ENCODE measurements at regions not wholly inside any gene's neighbourhood (a gene's known extent, or its start where the extent isn't known, plus 50 kb on each side); places are given as distances from the start of the nearest gene placed in this dataset.

GRCh38 chr16:66304961-66305360 is 61.5 kb upstream of the CDH5 start:
- TF ChIP-seq FOXM1 (IDR thresholded peaks at IDR 0.05; ENCODE audit: borderline replicate concordance, low read depth): no peak
- no peak for TF ChIP-seq NFIC (IDR thresholded peaks at IDR 0.05)
- no peak for TF ChIP-seq TCF12 (IDR thresholded peaks at IDR 0.05; ENCODE audit: low read depth)

GRCh38 chr16:66304151-66304550 is 62.3 kb upstream of the CDH5 start:
- no peak for TF ChIP-seq TAF1 (IDR thresholded peaks at IDR 0.05; ENCODE audit: low read depth)
- no peak for TF ChIP-seq EGR1 (IDR thresholded peaks at IDR 0.05)
- TF ChIP-seq MAX (IDR thresholded peaks at IDR 0.05): no peak
- TF ChIP-seq TCF12 (IDR thresholded peaks at IDR 0.05; ENCODE audit: low read depth): no peak
- TF ChIP-seq RAD21 (IDR thresholded peaks at IDR 0.05; ENCODE audit: low read depth): no peak
- no peak for TF ChIP-seq REST (IDR thresholded peaks at IDR 0.05; ENCODE audit: low read depth)
- TF ChIP-seq NFIC (IDR thresholded peaks at IDR 0.05): no peak
- no peak for TF ChIP-seq TEAD4 (IDR thresholded peaks at IDR 0.05)
- no peak for TF ChIP-seq YY1 (IDR thresholded peaks at IDR 0.05; ENCODE audit: low read depth)
- no peak for TF ChIP-seq CEBPB (IDR thresholded peaks at IDR 0.05)
- TF ChIP-seq EP300 (IDR thresholded peaks at IDR 0.05; ENCODE audit: borderline replicate concordance): no peak
- no peak for TF ChIP-seq ZBTB7A (IDR thresholded peaks at IDR 0.05; ENCODE audit: low read depth)

- TF ChIP-seq NFIC (IDR thresholded peaks at IDR 0.05): no peak
- TF ChIP-seq ZBTB7A (IDR thresholded peaks at IDR 0.05; ENCODE audit: low read depth): no peak
- TF ChIP-seq USF1 (IDR thresholded peaks at IDR 0.05): no peak
- no peak for TF ChIP-seq CEBPB (IDR thresholded peaks at IDR 0.05)
- TF ChIP-seq EGR1 (IDR thresholded peaks at IDR 0.05): no peak
- TF ChIP-seq TEAD4 (IDR thresholded peaks at IDR 0.05): no peak
- no peak for TF ChIP-seq MAX (IDR thresholded peaks at IDR 0.05)
- no peak for TF ChIP-seq REST (IDR thresholded peaks at IDR 0.05; ENCODE audit: low read depth)
- no peak for TF ChIP-seq RAD21 (IDR thresholded peaks at IDR 0.05; ENCODE audit: low read depth)
- TF ChIP-seq TAF1 (IDR thresholded peaks at IDR 0.05; ENCODE audit: low read depth): no peak
- TF ChIP-seq FOXM1 (IDR thresholded peaks at IDR 0.05; ENCODE audit: borderline replicate concordance, low read depth): no peak
- TF ChIP-seq CREB1 (IDR thresholded peaks at IDR 0.05; ENCODE audit: low read depth): no peak
- TF ChIP-seq EP300 (IDR thresholded peaks at IDR 0.05; ENCODE audit: borderline replicate concordance): no peak
- no peak for TF ChIP-seq YY1 (IDR thresholded peaks at IDR 0.05; ENCODE audit: low read depth)
- no peak for TF ChIP-seq TCF12 (IDR thresholded peaks at IDR 0.05; ENCODE audit: low read depth)
Measured at GRCh38 chr16:66300501-66300900, 66.0 kb upstream of the CDH5 start.

GRCh38 chr16:66300037-66300436 is 66.5 kb upstream of the CDH5 start:
- no peak for TF ChIP-seq FOXM1 (IDR thresholded peaks at IDR 0.05; ENCODE audit: borderline replicate concordance, low read depth)
- no peak for TF ChIP-seq CEBPB (IDR thresholded peaks at IDR 0.05)
- no peak for TF ChIP-seq MAX (IDR thresholded peaks at IDR 0.05)
- TF ChIP-seq EP300 (IDR thresholded peaks at IDR 0.05; ENCODE audit: borderline replicate concordance): no peak
- TF ChIP-seq USF1 (IDR thresholded peaks at IDR 0.05): no peak
- TF ChIP-seq EGR1 (IDR thresholded peaks at IDR 0.05): no peak
- no peak for TF ChIP-seq ZBTB7A (IDR thresholded peaks at IDR 0.05; ENCODE audit: low read depth)
- TF ChIP-seq TEAD4 (IDR thresholded peaks at IDR 0.05): no peak
- no peak for TF ChIP-seq TAF1 (IDR thresholded peaks at IDR 0.05; ENCODE audit: low read depth)
- TF ChIP-seq REST (IDR thresholded peaks at IDR 0.05; ENCODE audit: low read depth): no peak
- no peak for TF ChIP-seq RAD21 (IDR thresholded peaks at IDR 0.05; ENCODE audit: low read depth)
- TF ChIP-seq NFIC (IDR thresholded peaks at IDR 0.05): no peak
- no peak for TF ChIP-seq TCF12 (IDR thresholded peaks at IDR 0.05; ENCODE audit: low read depth)
- TF ChIP-seq CREB1 (IDR thresholded peaks at IDR 0.05; ENCODE audit: low read depth): no peak

Measured in Ishikawa (cell line).